Lower leg skin (tissue), 4 donors: ENCODE measurements at regions not wholly inside any gene's neighbourhood (a gene's known extent, or its start where the extent isn't known, plus 50 kb on each side); places are given as distances from the start of the nearest gene placed in this dataset.

Experiments
- DNase-seq, 2 donors: peaks; one replicate each; pipeline ENCODE4 v3.0.0-alpha.2; 2019; ENCODE audit warnings: low spot score in 2 of 2
- H3K4me3 ChIP-seq: fragments of 200-600 bp; sonication (generic); 2 replicates; pipeline ENCODE4 v1.5.1; 2017; ENCODE audit warnings: mild to moderate bottlenecking, low read depth; ENCODE audit not compliant: poor library complexity, severe bottlenecking
- CTCF ChIP-seq, 3 donors: fragments of 450-650 bp; IDR thresholded peaks; one replicate each; pipeline ENCODE4 v1.5.1; 2016; ENCODE audit warnings: antibody characterized with exemption in 3 of 3, mild to moderate bottlenecking in 3 of 3, moderate library complexity in 2 of 3
- POLR2A ChIP-seq, 2 donors: fragments of 450-650 bp; IDR thresholded peaks; one replicate each; pipeline ENCODE4 v1.6.1; 2016 to 2017; ENCODE audit warnings: antibody characterized with exemption in 2 of 2, mild to moderate bottlenecking in 1 of 2, moderate library complexity in 1 of 2
- WGBS, 2 donors: methylation state at CpG; one replicate each; pipeline ENCODE4 v1.1.5; 2018; 5-methylcytosine and 5-hydroxymethylcytosine counted together
- intact Hi-C: fragments of 100-400 bp; cut with DNase I; formaldehyde crosslinking; loops from one replicate; pipeline ENCODE4 v1.15.0; 2023; ENCODE audit warnings: low total_unique reads

- no peak for DNase-seq
- TF ChIP-seq POLR2A (IDR thresholded peaks at IDR 0.05) (no peak), CTCF (IDR thresholded peaks at IDR 0.05) (no peak)
- intact Hi-C loops: no loop called here
- no peak overlapping the region for H3K4me3 ChIP-seq
- 89% methylated on average over 10 of the region's 10 CpGs for WGBS, 2 donors
Measured at GRCh38 chr6:154682633-154683125, 50.5 kb upstream of the SCAF8 start.
